GM12864 (cell line): ENCODE measurements at regions not wholly inside any gene's neighbourhood (a gene's known extent, or its start where the extent isn't known, plus 50 kb on each side); places are given as distances from the start of the nearest gene placed in this dataset.
"Not testable (repeated sequence)": the region's sequence is repeated elsewhere in the genome, so short reads cannot be mapped to it uniquely, and the experiment has no call there.

ENCODE experiments used
- DNase-seq: peaks from one replicate; pipeline ENCODE4 v3.0.0-alpha.2; 2011; ENCODE audit warnings: low read depth
- H3K4me3 ChIP-seq: 2 replicates; pipeline ENCODE4 v1.5.1; 2011; ENCODE audit warnings: mild to moderate bottlenecking, low read depth, low read length, control low read depth
- CTCF ChIP-seq: IDR thresholded peaks from 2 replicates; pipeline ENCODE4 v1.5.1; 2011; ENCODE audit warnings: low read depth, mild to moderate bottlenecking, moderate library complexity, low read length, control low read depth, inconsistent platforms; ENCODE audit errors: missing control alignments

GRCh38 chr11:109062445-109062844 lies 359.5 kb upstream of the C11orf87 start:
- no peak for DNase-seq
- TF ChIP-seq CTCF: no peak
- H3K4me3 ChIP-seq: no peak overlapping the region

- H3K4me3 ChIP-seq: no peak overlapping the region
- no peak for TF ChIP-seq CTCF
- DNase-seq: no peak
Observed at GRCh38 chr11:109062871-109063270, 359.1 kb upstream of the C11orf87 start.

- H3K4me3 ChIP-seq: not testable (repeated sequence)
Observed at GRCh38 chr11:109064618-109065311, 357.2 kb upstream of the C11orf87 start.

DNA sequence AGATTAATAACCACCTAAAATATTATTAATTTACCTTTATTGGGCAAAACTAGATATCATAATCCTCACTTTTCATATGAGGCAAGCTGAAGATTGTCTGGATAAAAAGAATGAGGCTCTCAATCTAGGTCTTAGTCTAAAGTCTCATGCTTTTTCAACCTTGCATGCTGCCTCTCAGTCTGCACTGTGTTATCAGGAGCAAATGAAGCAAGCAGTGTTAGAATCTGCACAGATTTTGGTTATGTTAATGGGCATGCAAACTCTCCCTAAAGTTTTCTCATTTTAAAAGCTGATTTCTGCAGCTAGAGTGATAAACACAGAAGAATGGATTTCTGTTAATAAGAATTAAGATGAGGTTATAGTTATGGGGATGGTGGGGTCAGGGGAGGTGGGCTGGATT lies 350.7 kb upstream of the C11orf87 start:
- no peak overlapping the region for H3K4me3 ChIP-seq
- TF ChIP-seq CTCF: no peak
- no peak for DNase-seq

More at GRCh38 chr11:109064618-109065311, 357.2 kb upstream of the C11orf87 start:
- not testable (repeated sequence) for DNase-seq

DNA sequence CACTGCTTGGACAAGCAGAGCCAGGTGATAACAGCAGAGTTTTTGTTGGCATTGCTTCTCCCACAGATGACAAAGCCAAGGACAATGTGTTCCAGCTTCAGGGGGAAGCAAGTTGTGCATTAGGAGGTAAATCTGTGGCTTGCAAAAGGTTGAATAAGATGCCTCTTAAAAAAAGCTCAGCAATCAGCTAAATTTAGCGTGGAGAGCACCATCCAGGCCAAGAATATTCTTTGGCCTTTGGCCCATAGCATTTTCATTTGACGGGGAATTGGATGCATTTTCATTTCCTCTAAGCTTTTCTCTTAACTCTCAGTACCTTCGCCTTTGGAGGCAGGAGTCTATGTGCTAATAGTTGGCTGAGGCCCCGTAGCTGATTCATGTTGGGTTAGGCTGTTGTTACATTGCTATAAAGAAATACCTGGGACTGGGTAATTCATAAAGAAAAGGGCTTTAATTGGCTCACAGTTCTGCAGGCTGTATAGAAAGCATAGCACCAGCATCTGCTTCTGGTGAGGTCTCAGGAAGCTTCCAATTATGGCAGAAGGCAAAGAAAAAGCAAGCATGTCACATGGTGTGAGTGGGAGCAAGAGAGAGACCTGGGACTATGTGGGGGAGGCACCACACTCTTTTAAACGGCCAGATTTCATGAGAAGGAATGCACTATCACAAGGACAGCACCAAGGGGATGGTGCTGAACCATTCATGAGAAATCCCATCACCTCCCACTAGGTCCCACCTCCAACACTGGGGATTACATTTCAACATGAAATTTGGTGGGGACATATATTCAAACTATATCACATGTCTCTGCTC lies 350.1 kb upstream of the C11orf87 start:
- DNase-seq: no peak
- no peak overlapping the region for H3K4me3 ChIP-seq
- no peak for TF ChIP-seq CTCF

DNA sequence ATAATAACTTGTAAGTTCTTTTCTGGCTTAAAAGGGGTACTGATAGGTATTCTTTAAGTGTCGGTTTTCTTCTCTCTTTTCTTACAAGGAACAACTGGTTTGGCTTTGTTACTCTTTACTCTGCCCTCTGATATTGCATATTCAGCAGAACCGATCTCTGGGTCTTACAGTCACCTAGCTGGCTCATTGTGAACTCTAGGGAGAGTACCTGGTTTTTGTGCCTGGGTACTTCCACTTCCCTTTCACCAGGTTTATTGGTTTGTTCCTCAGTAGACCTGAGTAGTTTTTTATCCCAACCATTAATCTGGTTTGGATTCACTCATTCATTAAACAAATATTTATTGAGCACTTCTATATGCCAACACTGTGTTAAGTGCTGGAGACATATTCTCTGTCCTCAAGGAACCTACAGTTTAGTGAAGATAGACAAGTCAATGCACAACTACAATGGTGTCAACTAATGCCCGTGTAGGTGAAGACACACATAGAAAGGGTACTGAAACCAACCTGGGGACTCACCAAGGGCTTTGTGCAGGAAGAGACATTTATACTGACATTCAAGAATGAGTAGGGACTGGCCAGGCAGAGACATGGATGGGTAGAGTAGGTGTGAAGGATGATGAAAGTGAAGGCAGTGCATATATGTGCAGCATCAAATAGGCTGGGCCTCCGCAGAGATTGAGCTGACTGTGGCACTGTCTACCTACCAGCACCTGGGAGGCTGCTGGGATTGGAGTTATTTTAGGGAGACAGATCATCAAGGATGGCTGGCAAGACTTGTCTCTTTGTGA lies 348.8 kb upstream of the C11orf87 start:
- TF ChIP-seq CTCF: no peak
- no peak for DNase-seq
- H3K4me3 ChIP-seq: no peak overlapping the region

GRCh38 chr11:109075976-109076375 lies 346.0 kb upstream of the C11orf87 start:
- no peak overlapping the region for H3K4me3 ChIP-seq
- DNase-seq: no peak
- TF ChIP-seq CTCF: no peak
